ENCODE measurements at regions not wholly inside any gene's neighbourhood (a gene's known extent, or its start where the extent isn't known, plus 50 kb on each side); places are given as distances from the start of the nearest gene placed in this dataset.

GRCh38 chr3:157700405-157700804 is 197.2 kb upstream of the VEPH1 start:
- no peak for DNase-seq

DNA sequence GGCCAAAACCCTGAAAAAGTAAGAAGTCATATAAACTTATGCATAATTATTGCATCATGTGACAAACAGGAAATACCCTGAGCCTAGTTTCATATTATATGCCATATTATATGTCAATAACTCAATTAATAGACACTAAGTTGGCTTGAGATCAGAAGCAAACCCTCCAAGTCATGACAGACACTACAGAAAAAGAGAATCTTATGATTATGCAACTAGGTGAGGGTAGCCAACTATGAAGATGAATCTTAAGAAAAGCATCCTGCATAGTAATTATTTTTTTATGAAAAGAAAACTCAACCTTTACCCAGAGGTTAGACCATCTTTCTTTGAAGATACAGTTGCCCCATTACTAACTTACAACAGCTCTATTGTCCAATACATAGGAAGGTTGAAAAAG is 192.4 kb upstream of the VEPH1 start:
- no peak for DNase-seq

GRCh38 chr3:157695103-157695502 is 191.9 kb upstream of the VEPH1 start:
- DNase-seq = no peak

- no peak for DNase-seq
Measured at GRCh38 chr3:157693762-157694161, 190.5 kb upstream of the VEPH1 start.

- DNase-seq = no peak
Measured at GRCh38 chr3:157692468-157692867, 189.3 kb upstream of the VEPH1 start.

DNA sequence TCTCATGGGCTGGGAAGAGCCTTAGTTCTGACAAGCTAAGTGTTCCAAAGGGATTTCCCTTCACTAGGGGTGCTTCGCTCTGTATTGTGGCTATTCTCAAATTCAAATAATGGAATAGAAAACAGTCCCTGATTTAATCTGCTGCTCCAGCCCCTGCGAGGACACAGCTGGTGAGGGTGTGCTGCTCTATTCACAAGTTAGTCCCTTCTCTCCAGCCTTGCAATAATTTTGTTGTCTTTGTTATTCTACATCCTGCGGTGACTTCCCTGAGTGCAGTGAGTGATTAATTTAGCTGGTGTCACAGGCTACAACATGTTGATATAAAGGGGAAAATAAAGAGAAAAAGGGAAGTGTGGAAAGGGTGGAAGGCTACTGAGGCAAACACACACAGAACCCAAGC is 180.5 kb upstream of the VEPH1 start:
- DNase-seq = no peak

GRCh38 chr3:157672061-157672460 is 168.8 kb upstream of the VEPH1 start:
- no peak for DNase-seq

GRCh38 chr3:157671656-157672055 is 168.4 kb upstream of the VEPH1 start:
- peak; percentile 89 for DNase-seq

- DNase-seq = peak; percentile 71
Measured at GRCh38 chr3:157669416-157669815, 166.2 kb upstream of the VEPH1 start.

- no peak for DNase-seq
Measured at GRCh38 chr3:157667493-157667892, 164.3 kb upstream of the VEPH1 start.

DNA sequence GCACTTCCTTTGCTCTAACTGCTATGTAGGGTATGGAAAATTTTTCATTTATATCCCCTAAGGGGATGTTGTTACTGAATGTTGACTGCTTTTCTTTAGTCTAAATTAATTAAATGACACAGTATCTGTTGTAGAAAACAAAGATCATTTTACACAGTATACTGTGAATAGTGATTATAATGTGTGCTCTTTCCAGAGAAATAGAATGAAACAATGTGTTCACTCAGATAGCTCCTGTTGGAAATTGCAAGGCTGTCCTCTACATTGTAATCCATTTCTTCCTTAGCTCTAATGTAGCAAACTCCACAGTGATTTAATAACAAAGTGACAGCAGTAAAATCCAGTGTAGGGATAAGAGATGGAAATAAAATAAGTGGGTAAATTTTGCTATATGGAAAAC is 159.0 kb upstream of the VEPH1 start:
- no peak for DNase-seq

DNA sequence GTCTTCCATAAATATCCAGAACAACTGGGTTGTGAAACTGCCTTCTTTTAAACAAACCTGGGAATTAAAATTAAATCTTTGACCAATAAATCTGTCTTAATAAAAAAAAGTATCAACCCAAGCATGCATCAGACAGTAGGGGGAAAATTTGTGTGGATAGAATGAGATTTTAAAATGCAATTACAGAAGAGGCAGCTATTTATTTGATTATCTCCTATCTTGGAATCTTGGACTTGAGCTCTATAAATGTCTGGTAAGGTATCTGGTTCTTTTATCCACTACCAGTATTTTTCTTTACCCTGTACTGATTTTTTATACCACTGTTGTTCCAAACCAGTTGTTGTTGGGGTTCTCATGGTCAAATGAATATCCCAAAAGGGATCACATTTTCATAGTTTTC is 157.6 kb upstream of the VEPH1 start:
- no peak for DNase-seq

- DNase-seq = no peak
Measured at GRCh38 chr3:157652366-157652765, 149.2 kb upstream of the VEPH1 start.

DNA sequence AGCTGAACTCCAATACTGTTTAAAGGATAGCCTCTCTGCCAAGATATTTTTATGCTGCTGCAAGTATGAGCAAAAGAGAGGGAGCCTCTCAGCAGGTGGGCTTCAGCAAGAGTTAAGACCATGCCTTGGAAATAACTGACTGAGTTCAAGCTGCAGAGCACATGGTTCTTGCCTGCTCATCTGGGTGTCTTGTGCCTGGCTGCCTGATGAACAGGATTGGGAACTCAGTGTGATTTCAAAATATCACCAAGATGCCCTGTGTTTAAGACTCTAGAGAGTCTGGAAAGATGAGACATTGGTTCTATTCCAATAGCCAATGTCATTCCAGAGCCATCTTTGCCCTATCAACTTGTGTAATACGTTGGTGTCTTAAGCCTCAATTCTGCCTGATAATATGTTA is 147.5 kb upstream of the VEPH1 start:
- DNase-seq = no peak

DNA sequence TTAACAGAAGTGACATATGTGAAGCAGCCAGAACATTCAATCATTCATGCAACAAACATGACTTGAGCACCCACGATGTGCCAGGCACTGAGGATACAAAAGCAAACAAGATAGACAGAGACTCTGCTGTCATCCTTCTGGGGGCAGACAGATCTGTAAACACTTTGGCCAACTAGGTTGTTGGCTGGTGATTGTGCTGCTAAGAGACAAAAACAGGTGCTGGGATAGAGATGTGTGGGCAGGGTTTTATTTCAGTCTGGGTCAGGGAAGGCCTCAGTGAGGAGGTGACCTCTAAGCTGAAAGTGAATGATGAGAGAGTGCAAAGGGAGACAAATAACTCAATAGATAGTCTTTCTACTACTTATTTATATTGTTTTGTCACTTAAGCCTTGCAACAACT is 147.0 kb upstream of the VEPH1 start:
- no peak for DNase-seq

GRCh38 chr3:157649511-157649910 is 146.3 kb upstream of the VEPH1 start:
- no peak for DNase-seq

DNA sequence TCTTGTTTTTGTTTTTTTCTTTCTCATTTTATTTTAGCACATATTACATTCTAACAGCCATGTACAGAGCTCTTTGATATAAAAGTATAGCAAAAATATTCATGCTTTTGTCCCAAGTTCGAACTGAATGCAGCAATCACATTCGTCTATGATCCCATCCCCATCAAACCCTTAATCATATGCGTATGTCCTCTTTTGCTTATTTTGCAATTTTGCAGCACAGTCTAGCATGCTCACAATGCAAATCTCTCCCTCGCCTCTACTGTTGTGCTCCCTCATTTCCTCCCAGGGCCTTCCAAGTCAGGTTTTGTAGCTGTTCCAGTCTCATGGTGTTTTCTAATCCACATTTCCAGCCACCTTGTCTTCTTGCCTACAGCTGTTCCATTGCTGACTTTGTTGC is 144.6 kb upstream of the VEPH1 start:
- no peak for DNase-seq

DNA sequence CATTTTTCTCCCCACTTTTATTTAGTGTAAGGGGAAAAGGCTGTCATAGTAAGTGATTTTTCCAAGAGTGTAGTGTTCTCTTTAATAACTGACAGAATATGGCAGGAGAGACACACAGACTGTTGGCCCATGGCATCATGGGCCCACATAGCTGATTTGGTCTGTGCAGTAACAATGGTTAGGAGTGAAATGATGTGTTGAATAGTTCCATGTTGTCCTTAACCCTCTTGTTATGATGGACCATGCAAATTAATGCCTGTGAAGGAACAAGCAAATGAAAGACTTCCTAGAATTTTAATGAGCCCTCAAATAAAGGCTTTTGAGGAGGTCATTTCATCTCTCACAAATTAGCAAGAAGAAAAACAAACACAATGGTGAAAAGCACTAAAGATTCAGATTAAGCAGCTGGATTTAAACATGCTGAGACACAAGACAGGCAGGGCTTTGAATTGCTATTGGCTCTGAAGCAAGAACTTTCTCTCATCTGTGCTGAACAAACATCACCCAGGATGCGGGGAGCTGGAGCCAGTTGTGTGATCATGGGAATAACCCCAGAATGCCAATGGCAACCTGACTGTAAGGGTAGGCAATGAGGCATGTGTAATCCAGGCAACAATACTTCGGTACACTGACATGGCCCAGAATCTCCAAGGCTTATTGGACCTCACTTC is 136.7 kb upstream of the VEPH1 start:
- DNase-seq = no peak

DNA sequence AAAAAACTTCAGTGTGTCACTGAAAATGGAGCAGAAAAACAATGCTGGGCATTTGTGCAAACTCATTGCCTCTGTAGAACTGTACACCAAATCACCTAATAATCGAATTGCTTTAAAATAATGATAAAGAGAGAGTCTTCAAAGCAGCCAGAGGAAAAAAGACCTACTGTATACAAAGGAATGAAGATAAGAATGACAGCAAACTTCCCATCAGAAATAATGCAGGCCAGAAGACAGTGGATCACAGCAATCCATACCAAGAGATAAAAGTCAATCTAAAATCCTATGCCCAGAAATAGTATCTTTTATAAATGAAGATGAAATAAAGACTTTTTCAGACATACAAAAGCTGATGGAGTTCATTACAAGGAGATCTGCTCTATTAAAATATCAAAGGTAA is 134.7 kb upstream of the VEPH1 start:
- DNase-seq = no peak

GRCh38 chr3:157633241-157633640 is 130.0 kb upstream of the VEPH1 start:
- DNase-seq = no peak

GRCh38 chr3:157632075-157632474 is 128.9 kb upstream of the VEPH1 start:
- DNase-seq = no peak

GRCh38 chr3:157631478-157631877 is 128.3 kb upstream of the VEPH1 start:
- DNase-seq = no peak

- no peak for DNase-seq
Measured at GRCh38 chr3:157626817-157627216, 123.6 kb upstream of the VEPH1 start.

DNA sequence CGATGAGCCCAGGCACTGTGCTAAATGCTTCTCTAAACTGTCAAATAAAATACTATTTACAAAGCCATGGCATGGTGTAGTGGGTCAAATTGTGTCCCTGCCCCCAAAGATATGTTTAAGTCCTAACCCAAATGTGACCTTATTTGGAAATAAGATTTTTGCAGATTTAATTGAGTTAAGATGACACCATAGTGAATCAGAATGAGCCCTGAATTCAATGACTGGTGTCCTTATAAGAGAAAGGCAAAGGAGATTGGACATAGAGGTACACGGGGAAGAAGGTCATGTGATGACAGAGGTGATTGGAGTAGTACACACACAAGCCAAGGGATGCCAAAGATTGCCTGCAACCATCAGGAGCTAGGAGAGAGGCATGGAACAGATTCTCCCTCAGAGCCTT is 121.6 kb upstream of the VEPH1 start:
- no peak for DNase-seq

DNA sequence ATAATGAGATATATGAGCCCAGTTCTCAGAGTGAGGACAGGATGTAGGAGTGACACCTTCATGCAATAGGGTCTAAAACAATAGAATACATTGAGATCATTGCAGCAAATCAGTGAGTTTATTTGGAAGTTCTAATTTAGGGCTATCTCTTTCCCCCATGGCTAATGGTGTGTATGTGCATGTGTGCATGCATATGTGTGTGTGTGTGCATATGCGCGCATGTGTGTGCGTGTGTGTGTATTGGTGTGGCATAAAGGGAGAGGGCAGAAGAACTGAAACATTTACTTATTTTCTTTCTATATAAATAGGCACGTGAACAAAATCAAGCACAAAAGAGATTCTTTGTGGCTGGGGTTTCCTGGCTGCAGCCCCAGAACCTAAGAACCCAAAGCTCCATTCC is 115.7 kb upstream of the VEPH1 start:
- no peak for DNase-seq

All from NCI-H2171 (cell line).